GM12878 (cell line): ENCODE measurements at regions not wholly inside any gene's neighbourhood (a gene's known extent, or its start where the extent isn't known, plus 50 kb on each side); places are given as distances from the start of the nearest gene placed in this dataset.

ENCODE experiments used
- ATF2 ChIP-seq: IDR thresholded peaks from 2 replicates; pipeline ENCODE4 v1.6.1; 2012; ENCODE audit warnings: low read length, inconsistent platforms
- CEBPB ChIP-seq, 2 experiments: fragments of 150-350 bp in 1 of 2; IDR thresholded peaks; 2 replicates each; pipeline ENCODE4 v1.6.1; 2012 to 2014; ENCODE audit warnings: low read depth in 2 of 2, low read length in 2 of 2, borderline replicate concordance in 1 of 2, inconsistent platforms in 1 of 2
- CTCF ChIP-seq, 3 experiments: IDR thresholded peaks in 2 of 3; conservative IDR thresholded peaks in 1 of 3; 2 replicates each; pipeline ENCODE4 v1.5.1; 2011; ENCODE audit warnings: low read depth in 3 of 3, low read length in 3 of 3, mild to moderate bottlenecking in 3 of 3, control low read depth in 2 of 3, moderate library complexity in 2 of 3, inconsistent platforms in 1 of 3, mixed read lengths in 1 of 3; ENCODE audit not compliant: control insufficient read depth in 2 of 3, insufficient read depth in 1 of 3; ENCODE audit errors: extremely low read depth in 1 of 3
- E2F8 ChIP-seq: fragments of 450-650 bp; IDR thresholded peaks from 2 replicates; pipeline ENCODE4 v1.6.1; 2018; ENCODE audit warnings: mild to moderate bottlenecking, low read depth, moderate library complexity; ENCODE audit not compliant: partially characterized antibody
- EGR1 ChIP-seq, 2 experiments: IDR thresholded peaks; 1 replicate in 1 of 2; 2 replicates in 1 of 2; pipeline ENCODE4 v1.6.1; 2011 to 2012; ENCODE audit warnings: low read depth in 2 of 2, low read length in 2 of 2, borderline replicate concordance in 1 of 2, mild to moderate bottlenecking in 1 of 2, moderate library complexity in 1 of 2
- IKZF1 ChIP-seq: fragments of 450-650 bp; conservative IDR thresholded peaks from 2 replicates; pipeline ENCODE4 v1.6.1; 2017; ENCODE audit warnings: antibody characterized with exemption, mild to moderate bottlenecking
- RELA ChIP-seq: fragments of 450-650 bp; IDR thresholded peaks from 2 replicates; pipeline ENCODE4 v1.8.0; 2014; ENCODE audit warnings: borderline replicate concordance; ENCODE audit not compliant: partially characterized antibody
- RFX5 ChIP-seq: IDR thresholded peaks from 2 replicates; pipeline ENCODE4 v1.6.1; 2011; ENCODE audit warnings: low read depth, low read length, improper control_type of control experiment
- ZBTB11 ChIP-seq: fragments of 450-650 bp; formaldehyde crosslinking; IDR thresholded peaks from 2 replicates; pipeline ENCODE4 v1.5.0; 2022; ENCODE audit warnings: mild to moderate bottlenecking, missing genetic modification characterization
- ZBTB33 ChIP-seq: fragments of 450-650 bp; IDR thresholded peaks from 2 replicates; pipeline ENCODE4 v1.6.1; 2017; ENCODE audit warnings: mild to moderate bottlenecking
- ZNF687 ChIP-seq: fragments of 450-650 bp; IDR thresholded peaks from 2 replicates; pipeline ENCODE4 v1.6.1; 2017; ENCODE audit warnings: mild to moderate bottlenecking, moderate library complexity

GRCh38 chr5:66436721-66437120 is 159.5 kb upstream of the MAST4 start (continued):
- TF ChIP-seq ZNF687 (no peak), E2F8 (no peak), RELA (no peak), ZBTB33 (no peak), CTCF (IDR thresholded peaks at IDR 0.05 in 2 of 3, conservative IDR thresholded peaks at IDR 0.05 in 1 of 3; ENCODE audit: control insufficient read depth in 2 of 3, extremely low read depth in 1 of 3, insufficient read depth in 1 of 3, low read depth in 3 of 3, low read length in 3 of 3) (peak; percentile 32 to 62 (median 50)), EGR1 (IDR thresholded peaks at IDR 0.05; ENCODE audit: borderline replicate concordance in 1 of 2, low read depth in 2 of 2, low read length in 2 of 2) (no peak), ZBTB11 (CRISPR knock-in tag) (no peak), RFX5 (no peak), CEBPB (IDR thresholded peaks at IDR 0.05; ENCODE audit: borderline replicate concordance in 1 of 2, low read depth in 2 of 2, low read length in 2 of 2) (no peak), IKZF1 (no peak), ATF2 (no peak)
